Ishikawa (cell line): ENCODE measurements at regions not wholly inside any gene's neighbourhood (a gene's known extent, or its start where the extent isn't known, plus 50 kb on each side); places are given as distances from the start of the nearest gene placed in this dataset.

Experiments
- CEBPB ChIP-seq: IDR thresholded peaks from 2 replicates; pipeline ENCODE4 v1.6.1; 2012
- EP300 ChIP-seq: IDR thresholded peaks from 2 replicates; pipeline ENCODE4 v1.6.1; 2012; ENCODE audit warnings: borderline replicate concordance
- NFIC ChIP-seq: IDR thresholded peaks from 2 replicates; pipeline ENCODE4 v1.6.1; 2012
- REST ChIP-seq: IDR thresholded peaks from 2 replicates; pipeline ENCODE4 v1.6.1; 2012; ENCODE audit warnings: low read depth, mild to moderate bottlenecking
- TCF12 ChIP-seq: IDR thresholded peaks from 2 replicates; pipeline ENCODE4 v1.6.1; 2012; ENCODE audit warnings: low read depth

- TF ChIP-seq NFIC (no peak), TCF12 (no peak), EP300 (no peak), CEBPB (no peak), REST (no peak)
Measured at GRCh38 chr4:85024671-85025070, 58.2 kb upstream of the WDFY3 start.
